ENCODE measurements at regions not wholly inside any gene's neighbourhood (a gene's known extent, or its start where the extent isn't known, plus 50 kb on each side); places are given as distances from the start of the nearest gene placed in this dataset.
A peak's percentile ranks its signal among the peaks of the same experiment; 100 is the strongest.
"Not testable (repeated sequence)": the region's sequence is repeated elsewhere in the genome, so short reads cannot be mapped to it uniquely, and the experiment has no call there.

DNA sequence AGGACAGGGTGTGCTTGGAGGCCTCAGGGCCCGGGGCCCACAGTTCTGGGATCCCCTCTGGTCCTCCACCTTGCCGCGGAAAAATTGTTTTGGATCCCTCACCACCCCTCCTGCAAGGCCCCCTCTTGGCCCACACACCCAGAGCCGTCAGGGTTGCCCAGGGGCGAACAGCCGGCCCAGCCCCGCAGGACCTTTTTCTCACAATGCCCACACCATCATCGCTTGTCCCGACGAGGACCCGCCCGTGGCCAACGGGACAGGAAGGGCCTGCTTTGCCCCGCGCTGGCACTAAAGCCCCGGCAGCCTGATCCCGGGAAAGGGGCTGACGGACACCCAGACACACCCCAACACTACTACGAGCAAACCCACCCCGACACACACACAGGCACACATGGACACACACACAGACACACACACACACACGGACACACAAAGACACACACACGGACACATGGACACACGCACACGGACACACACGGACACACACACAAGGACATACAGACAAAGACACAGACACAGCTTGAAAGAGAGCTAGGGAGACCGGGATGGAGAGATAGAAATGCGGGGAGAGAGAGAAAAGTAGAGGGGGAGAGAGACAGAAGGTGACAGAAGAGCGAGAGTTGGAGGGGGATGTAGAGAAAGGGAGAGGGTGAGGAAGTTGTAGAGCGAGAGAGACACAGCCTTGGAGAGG lies 1493.5 kb upstream of the DEFB115 start:
- no peak for DNase-seq (ENCODE audit: low read depth in 2 of 2)

DNA sequence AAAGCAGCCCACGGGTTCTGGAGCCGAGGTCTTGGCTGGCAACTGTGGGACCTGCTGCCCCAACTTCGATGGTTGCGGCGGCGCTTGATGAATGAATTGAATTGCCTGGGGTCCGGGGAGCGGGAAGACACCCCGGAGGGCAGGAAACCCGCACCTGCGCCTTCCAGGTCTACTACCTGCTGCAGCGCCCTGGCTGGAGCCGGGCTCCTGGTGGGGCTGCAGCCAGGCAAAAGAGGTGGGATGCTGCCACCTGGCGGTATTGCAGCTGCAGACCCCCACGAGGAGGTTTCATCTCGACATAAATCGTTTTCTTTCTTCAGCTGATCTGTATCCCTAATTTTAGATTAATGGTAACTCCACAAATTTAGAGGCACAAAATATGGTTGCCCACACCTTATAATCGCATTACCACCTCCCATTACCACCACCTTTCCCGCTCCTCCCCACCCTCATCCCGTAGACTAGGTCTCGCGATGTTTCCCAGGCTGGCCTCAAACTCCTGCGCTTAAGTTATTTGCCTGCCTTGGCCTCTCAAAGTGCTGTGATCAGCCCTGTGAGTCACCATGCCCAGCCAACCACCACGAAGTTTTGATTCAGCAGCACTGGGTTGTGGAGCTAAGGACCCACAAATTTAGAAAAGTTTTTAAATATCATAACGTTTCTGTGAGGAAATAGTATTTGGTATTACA lies 1492.4 kb upstream of the DEFB115 start:
- DNase-seq (ENCODE audit: low read depth in 2 of 2): peak in 1 of 2 donors; percentile 23

- DNase-seq (ENCODE audit: low read depth in 2 of 2): not testable (repeated sequence)
Measured at GRCh38 chr20:29778033-29778432, 1479.4 kb upstream of the DEFB115 start.

DNA sequence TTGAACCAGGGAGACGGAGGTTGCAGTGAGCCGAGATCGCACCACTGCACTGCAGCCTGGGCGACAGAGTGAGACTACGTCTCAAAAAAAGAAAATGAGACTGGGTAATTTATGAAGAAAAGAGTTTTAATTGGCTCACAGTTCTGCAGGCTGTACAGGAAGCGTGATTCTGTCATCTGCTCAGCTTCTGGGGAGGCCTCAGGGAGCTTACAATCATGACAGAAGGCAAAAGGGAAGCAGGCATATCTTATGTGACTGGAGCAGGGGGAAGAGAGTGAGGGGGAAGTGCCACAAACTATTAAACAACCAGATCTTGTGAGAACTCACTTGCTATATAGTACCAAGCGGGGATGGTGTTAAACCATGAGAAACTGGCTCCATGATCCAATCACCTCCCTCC lies 1476.2 kb upstream of the DEFB115 start:
- DNase-seq (ENCODE audit: low read depth in 2 of 2): not testable (repeated sequence)

- DNase-seq (ENCODE audit: low read depth in 2 of 2): not testable (repeated sequence)
Measured at GRCh38 chr20:29781891-29782290, 1475.6 kb upstream of the DEFB115 start.

DNA sequence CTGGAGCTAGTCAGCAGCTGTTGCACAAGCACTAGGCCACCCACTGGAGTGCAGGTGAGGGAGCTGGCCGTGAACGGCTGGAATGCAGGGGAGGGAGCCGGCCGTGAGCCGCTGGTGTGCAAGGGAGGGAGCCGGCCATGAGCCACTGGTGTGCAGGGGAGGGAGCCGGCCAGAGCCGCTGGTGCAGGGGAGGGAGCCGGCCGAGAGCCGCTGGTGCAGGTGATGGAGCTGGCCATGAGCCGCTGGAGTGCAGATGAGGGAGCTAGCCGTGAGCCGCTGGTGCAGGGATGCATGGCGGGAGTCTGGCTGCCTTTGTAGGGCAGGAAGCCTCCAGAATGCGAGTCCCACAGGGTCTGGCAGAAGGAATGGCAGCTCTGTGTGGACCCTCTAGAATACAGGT lies 1470.0 kb upstream of the DEFB115 start:
- DNase-seq (ENCODE audit: low read depth in 2 of 2): not testable (repeated sequence)

DNA sequence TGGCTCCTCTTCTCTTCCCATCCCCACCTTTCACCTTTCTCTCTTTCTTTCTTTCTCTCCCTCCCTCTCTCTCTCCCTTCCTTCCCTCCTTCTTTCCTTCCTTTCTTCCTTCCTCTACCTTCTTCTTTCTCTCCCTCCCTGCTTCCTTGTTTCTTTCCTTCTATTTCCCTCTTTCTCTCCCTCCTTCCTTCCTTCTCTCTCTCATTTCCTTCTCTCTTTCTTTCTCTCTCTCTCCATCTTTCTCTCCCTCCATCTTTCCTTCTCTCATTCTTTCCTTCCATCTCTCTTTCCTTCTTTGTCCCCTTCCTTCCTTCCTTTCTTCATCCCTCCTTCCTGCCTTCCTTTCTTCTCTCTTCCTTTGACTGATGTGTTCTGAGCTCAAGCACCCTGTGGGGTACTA lies 1467.0 kb upstream of the DEFB115 start:
- DNase-seq (ENCODE audit: low read depth in 2 of 2): no peak

- not testable (repeated sequence) for DNase-seq (ENCODE audit: low read depth in 2 of 2)
Measured at GRCh38 chr20:29831508-29831907, 1426.0 kb upstream of the DEFB115 start.

- not testable (repeated sequence) for DNase-seq (ENCODE audit: low read depth in 2 of 2)
Measured at GRCh38 chr20:29868014-29868413, 1389.5 kb upstream of the DEFB115 start.

DNA sequence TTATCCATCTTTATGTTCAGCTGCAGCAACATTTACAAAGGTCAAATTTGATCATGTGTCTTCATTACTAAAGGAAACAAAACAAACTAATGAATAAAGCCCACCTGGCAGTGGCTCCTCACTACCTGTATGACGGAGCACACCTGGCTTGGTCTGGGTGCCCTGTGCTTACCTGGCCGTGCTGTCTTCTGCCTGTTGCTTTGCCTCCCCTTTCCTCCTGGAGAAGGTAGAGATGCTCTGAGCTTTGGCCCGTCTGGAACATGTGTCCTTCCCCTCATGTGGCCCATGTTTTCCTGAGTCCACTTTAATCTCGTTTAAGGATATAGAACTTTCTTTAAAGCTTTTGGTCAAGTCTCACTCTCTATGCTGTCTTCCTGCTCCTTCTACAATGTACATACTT lies 1388.8 kb upstream of the DEFB115 start:
- not testable (repeated sequence) for DNase-seq (ENCODE audit: low read depth in 2 of 2)

DNA sequence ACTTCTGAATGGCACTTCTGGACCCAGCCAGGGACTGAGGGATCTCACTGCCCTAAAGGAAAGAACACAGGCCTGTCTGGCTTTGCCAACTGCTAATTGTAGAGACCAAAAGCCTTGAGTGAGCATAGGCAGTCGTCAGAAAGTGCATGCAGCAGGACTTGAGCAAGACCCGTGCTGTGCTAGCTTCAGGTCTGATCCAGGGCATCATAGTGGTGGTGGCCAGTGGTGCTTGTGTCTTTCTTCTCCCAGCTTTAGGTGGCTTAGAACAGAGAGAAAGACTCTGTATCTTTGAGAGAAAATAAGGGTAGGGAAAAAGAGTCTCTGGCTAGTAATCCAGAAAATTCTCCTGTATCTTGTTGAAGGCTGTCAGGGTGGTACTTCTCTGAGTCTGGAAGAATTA lies 1385.6 kb upstream of the DEFB115 start:
- DNase-seq (ENCODE audit: low read depth in 2 of 2): not testable (repeated sequence)

GRCh38 chr20:29873946-29874345 lies 1383.5 kb upstream of the DEFB115 start:
- DNase-seq (ENCODE audit: low read depth in 2 of 2): no peak

GRCh38 chr20:29874476-29875202 lies 1382.8 kb upstream of the DEFB115 start:
- DNase-seq (ENCODE audit: low read depth in 2 of 2): no peak

DNA sequence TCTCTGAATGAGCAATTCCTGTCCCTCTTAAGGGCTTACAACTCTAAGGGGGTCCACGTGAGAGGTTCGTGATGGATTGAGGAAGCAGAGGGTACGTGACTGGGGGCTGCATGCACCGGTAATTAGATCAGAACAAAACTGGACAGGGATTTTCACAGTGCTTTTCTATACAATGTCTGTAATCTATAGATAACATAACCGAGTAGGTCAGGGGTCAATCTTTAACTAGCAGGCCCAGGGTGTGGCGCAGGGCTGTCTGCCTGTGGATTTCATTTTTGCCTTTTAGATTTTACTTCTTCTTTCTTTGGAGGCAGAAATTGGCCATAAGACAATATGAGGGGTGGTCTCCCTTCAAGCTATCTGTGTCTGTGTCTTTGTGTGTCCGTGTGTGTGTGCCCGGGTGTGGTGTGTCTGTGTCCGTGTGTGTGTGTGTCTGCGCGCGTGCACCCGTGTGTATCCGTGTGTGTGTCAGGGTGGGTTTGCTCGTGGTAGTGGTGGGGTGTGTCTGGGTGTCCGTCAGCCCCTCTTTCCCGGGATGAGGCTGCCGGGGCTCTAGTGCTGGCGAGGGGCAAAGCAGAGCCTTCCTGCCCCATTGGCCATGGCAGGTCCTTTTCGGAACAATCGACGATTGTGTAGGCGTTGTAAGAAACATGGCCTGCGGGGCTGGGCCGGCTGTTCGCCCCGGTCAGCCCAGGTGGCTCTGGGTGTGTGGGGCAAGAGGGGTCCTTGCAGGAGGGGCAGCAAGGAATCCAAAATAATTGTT lies 1382.0 kb upstream of the DEFB115 start:
- not testable (repeated sequence) for DNase-seq (ENCODE audit: low read depth in 2 of 2)

DNA sequence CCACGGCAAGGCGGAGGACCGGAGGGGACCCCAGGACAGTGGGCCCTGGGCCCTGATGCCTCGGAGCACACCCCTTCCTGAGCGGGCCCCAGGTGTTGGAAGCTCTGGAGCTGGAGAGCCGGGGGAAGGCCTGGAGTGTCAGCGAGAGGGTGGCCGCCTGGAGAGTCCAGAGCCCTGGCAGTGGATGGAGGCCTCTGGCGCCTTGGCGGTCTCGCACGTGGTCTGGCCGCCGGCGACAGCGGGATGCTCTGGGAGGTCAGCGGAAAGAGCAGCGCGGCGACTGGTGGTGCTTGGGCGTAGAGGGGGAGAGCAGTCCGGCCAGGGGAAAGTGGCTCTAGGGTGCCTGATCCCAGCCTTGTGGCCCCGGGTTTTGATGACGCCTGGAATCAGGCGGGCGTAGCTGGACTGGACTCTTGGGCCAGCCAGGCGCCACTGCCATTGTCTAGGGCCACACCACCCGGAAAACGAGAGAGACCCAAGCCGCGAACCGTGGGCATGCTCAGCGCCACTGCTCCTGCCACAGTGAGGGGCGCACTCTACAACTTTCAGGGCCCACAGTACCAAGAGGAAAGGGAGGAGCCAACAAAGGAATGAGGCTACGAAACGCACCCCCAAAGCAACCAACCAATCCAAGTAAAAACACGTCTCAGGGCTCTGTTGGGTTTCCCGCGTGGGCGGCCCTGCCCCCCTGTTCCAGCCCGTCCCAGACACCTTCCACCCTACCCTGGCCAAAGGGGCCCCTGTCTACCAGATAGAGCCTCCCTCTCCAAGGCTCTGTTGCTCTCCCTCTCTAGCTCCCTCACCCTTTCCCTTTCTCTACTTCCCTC lies 1381.2 kb upstream of the DEFB115 start:
- DNase-seq (ENCODE audit: low read depth in 2 of 2): not testable (repeated sequence)

DNA sequence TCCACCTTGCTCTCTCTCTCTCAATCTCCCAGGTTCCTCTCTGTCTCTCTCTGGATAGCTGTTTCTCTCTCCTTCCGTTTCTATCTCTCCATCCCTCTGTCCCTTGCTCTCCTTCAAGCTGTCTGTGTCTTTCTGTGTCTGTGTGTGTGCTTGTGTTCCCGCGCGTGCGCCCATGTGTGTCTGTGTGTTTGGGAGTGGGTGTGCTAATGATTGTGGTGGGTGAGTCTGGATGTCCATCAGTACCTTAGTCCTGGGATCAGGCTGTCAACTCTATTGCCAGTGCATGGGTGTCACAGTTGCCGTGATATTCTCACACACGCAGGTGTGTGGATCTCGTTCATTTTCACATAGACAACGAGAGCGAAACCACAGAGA lies 1380.6 kb upstream of the DEFB115 start:
- no peak for DNase-seq (ENCODE audit: low read depth in 2 of 2)

DNA sequence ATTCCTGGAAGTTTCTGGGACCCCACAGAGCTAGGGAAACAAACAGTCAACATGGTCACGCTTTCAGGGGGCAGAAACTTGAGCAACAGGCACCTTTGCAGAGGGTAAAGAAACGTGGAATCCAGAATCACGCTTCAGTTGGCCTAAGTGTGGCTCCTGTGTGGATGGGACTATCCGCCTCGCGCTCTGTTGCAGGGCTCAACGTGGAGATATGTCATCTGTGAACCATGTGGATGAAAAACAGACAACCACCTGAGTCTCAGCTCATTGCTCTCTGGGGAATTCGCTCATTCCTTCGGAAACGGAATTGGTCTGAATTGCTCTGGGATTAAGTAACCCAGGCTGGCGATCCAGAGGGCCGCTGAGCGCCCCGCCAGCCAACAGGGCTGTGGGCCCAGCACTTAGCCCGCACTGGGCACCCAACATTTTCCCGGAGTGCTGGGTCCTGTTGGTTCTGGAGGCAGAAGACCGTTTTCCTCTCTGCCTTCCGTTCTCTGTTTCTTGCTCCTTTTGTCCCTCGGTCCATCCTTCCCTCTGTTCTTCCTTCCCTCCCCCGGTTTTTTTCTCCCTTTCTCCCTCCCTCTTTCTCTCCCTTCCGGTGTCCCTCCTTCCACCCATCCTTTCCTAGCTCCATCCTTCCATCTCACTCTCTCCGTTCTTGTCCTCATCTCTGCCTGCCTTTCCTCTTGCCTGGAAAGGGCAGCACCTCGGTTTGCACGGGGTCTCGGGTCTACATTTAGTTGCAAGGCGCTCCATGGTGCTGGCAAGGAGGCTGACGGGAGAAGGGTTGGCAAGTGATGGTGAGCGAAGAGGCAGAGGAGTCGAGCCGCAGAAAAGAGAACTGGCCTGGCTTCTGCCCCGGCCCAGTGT lies 1379.8 kb upstream of the DEFB115 start:
- DNase-seq (ENCODE audit: low read depth in 2 of 2): not testable (repeated sequence)

DNA sequence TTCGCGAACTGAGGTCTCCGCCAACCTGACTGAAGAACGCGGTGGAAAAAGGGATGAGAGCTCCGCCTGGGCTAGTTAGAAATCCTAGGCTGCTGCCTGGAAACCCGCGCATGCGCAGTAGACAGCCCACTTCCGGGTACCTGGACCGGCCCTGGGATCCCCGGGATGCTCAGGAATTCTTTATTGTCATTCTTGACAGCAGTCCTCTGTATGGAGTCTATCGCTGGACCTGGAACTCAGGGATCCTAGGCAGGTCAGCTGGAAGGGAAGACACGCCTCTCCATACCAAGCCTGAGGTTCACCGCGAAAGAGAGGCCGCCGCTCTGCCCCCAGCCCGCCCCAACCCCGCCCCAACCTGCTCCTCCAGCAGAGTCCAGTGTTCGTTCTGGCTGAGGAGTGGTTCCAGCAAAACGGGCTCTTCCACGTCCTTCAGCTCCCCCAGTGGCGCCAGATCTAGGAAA lies 1379.2 kb upstream of the DEFB115 start:
- no peak for DNase-seq (ENCODE audit: low read depth in 2 of 2)

DNA sequence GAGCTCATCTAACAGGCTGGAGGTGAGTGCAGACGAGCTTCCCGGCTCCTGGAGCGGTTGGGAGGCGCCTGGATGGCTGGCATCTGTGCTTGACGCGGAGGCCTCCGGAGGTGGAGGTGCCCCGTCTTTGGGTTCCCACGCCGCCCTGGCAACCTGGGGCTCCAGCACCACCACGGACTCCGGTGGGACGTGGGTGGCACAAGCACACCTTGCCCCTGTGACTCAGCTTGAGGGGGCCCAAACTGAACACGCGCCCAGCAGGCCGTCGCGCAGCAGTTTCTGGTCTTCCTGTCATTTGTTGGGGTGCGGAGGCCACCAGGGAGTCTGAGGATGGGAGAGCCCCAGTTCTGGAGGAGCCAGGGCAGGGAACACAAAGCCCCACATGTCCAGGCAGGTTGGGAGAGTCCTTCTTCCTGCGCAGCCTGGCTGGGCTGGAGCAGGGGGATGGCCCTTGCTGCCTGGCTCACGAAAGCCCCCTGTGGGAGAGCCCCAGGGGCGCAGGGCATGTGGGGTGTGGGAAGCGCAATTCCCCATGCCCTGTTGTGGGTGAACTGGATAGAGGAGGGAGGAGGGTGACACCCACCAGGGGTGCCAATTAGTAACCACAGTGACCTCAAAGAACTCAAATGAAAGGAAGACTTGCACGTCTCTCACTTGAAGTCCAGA lies 1378.6 kb upstream of the DEFB115 start:
- DNase-seq (ENCODE audit: low read depth in 2 of 2): no peak
